Kidney tubule cell (primary cell): ENCODE measurements at regions not wholly inside any gene's neighbourhood (a gene's known extent, or its start where the extent isn't known, plus 50 kb on each side); places are given as distances from the start of the nearest gene placed in this dataset.
A peak's percentile ranks its signal among the peaks of the same experiment; 100 is the strongest.

Experiments used
- DNase-seq: peaks from one replicate; pipeline ENCODE4 v3.0.0-alpha.2; 2018; ENCODE audit warnings: low spot score

DNA sequence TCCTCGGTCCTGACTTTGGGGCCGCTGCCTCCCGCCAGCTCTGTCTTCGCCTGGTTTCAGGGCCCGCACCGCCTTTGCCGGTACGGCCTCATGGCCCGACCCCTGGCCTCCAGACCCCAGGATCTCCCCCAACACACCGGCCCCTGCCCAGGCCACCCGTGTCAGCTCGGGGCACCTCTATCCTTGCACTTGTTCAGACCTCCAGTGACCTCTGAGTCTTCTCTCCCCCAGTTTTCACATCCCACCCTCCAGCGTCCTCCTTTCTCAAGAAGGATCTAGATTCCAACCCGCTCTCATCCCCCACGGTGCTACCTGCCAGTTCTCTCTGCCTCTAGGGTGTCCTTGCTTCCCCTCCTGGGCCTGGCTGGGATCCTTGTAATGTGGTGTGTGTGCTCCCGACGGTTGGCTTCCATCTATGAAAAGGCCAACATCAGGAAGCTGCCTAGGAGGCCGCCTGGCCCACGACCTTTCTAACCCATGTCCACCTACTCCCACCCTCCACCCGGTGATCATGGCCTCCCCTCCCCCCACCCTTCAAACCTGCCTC, 61.1 kb downstream of the SPATA31C2 start:
- DNase-seq = no peak

GRCh38 chr9:88076286-88077070, 61.8 kb downstream of the SPATA31C2 start:
- DNase-seq = peak; percentile 96

DNA sequence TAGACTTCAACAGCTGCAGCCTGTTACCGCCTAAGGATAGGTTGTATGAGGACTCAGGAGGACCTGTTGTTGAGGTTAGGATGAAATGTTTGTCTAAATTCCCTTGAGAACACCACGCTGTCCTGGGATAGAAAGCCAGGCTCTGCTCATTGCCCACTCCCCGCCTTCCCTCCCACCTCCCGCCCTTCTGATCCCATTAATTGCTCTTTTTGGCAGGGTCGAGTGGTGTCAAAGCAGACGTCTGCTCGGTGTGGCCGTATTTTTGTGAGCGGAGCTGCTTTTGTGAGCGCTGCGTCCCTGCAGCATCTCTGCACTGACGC, 62.3 kb downstream of the SPATA31C2 start:
- DNase-seq = no peak

DNA sequence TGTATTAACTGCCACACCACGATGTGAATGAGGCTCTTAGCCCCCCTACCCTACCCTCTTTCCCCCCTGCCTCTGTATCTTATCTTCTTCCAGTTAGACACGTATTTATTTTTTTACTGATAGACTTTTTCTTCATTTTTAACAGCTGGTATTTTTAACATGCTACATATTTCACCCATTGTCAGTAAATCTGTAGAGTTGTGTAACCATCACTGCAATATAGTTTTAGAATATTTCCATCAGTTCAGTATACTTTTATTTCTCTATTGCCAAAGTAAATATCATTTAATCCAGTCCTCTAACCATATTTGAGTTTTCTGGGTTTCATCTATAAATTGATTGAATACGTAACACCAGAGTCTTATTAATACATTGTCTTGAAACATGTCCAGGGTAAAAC, 62.8 kb downstream of the SPATA31C2 start:
- DNase-seq = no peak

- no peak for DNase-seq
Observed at GRCh38 chr9:88074931-88075330, 63.3 kb downstream of the SPATA31C2 start.

- no peak for DNase-seq
Observed at GRCh38 chr9:88072831-88073375, 65.4 kb downstream of the SPATA31C2 start.

DNA sequence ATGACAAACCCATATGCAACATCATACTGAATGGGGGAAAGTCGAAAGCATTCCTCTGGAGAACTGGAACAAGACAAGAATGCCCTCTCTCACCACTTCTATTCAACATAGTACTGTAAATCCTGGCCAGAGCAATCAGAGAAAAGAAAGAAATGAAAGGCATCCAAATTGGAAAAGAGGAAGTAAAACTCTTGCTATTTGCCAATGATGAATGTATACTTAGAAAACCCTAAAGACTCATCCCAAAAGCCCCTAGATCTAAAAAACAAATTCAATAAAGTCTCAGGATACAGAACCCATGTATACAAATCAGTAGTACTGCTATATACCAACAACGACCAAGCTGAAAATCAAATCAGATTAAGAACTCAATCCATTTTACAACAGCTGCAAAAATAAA, 66.9 kb downstream of the SPATA31C2 start:
- DNase-seq = no peak

DNA sequence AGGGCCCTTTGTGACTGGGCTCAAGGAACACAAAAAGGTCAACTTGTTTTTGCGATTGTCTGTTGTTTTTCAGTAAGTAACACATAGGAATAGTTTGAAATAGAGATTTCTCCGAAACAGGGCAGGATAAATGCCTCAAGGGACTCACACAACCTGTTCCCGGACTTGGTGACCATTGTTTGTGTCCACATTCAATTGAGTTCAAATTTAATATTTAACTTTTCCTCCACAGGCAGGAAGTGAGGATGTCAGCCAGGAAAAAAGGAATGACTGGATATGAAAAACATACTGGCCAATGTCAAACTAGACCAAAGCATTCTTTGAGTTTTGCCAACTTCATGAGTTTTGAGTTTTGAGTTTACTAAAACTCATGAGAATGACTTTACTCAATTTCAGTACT, 72.7 kb downstream of the SPATA31C2 start:
- DNase-seq = peak; percentile 65

GRCh38 chr9:88064554-88064953, 73.7 kb downstream of the SPATA31C2 start:
- no peak for DNase-seq

DNA sequence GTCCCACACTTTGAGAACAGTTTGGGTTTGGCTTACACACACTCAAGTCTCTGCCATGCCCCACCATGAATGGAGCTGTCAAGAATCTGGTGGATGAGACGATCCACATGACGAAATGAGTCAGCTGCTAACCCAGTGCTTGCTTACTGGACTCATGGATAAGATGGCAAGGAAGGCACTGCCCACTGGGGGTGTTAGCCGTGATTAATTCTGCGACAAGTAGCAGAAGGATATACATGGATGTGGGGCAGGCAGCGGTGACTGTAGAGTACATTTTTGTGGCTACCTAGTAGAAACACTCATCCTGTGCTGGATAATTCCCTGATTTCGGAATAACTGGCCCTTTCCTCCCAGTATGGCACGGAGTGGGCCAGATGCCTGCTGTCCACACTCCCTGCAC, 77.5 kb downstream of the SPATA31C2 start:
- DNase-seq = peak; percentile 29

DNA sequence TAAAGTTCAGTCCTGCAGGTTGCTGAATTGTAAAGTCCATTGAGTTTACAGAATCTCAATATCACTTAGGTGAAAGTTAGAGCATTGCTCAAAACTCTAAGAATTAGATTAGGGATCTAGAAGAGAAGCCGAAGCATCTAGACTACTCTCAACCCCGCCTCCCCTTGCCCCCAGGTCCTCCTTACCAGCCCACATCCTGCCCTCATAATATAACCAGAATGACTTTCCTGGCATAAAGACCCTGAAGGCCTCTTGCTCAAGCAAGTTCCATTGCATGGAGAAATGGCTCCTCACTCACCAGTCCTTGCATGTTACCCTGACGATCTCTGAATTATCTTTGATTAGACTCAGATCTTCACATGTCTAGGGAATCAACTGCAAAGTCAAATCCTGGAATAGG, 78.8 kb downstream of the SPATA31C2 start:
- DNase-seq = no peak

DNA sequence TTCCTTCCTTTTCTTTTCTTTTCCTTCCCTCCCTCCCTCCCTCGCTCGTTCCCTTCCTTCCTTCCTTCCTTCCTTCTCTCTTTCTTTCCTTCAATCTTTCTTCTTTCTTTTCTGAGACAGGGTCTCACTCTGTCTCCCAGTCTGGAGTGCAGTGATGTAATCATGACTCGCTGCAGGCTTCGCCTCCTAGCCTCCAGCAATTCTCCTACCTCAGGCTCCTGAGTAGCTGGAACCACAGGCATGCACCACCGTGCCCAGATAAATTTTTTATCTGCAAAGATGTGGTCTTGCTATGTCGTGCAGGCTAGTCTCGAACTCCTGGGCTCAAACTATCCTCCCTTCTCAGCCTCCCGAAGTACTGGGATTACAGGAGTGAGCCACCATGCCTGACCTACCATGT, 81.4 kb downstream of the SPATA31C2 start:
- peak; percentile 83 for DNase-seq

- DNase-seq = no peak
Observed at GRCh38 chr9:88053856-88054501, 79.6 kb upstream of the CDK20 start.

GRCh38 chr9:88052321-88052965, 78.1 kb upstream of the CDK20 start:
- no peak for DNase-seq

GRCh38 chr9:88051138-88051537, 76.8 kb upstream of the CDK20 start:
- DNase-seq = no peak

GRCh38 chr9:88049677-88050307, 75.5 kb upstream of the CDK20 start:
- DNase-seq = no peak

GRCh38 chr9:88046542-88046941, 72.2 kb upstream of the CDK20 start:
- DNase-seq = no peak

- no peak for DNase-seq
Observed at GRCh38 chr9:88045686-88046085, 71.4 kb upstream of the CDK20 start.

DNA sequence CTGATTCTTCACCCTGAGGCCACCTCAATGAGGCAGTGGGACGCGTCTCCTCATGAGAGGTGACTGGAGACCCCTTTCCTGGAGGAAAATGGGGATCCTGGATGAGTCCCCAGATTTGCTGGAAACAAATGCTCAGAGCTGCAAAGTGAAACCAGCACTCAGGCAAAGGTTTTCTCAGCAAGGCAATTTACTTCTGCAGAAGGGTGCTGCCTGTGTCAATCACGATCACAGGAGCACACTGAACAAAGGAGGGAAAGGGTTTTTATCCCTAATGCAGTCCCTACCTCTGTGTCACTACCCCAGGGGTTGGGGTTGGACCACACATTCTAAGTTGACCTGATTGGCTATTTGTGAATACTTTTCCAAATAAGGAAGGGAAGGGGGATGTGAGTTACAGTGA, 69.9 kb upstream of the CDK20 start:
- DNase-seq = no peak

DNA sequence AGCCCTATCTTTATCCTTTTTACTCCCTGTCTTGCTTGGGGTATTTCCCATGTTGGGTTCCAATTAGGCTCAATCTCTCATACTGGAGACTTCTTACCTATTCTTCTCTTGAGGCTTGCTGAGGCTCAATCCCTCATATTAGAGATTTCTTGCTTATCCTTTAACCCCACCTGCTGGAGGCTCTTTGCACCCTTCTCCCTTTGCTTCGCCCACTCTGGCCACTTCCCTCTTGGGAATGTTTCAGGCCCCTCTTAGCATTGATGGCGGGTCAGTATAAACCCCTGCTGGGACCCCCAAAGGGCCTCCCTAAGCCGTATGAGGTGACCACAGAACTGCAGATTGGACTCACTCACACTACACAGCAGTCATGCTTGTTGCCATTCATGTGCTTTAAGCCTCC, 69.3 kb upstream of the CDK20 start:
- no peak for DNase-seq

GRCh38 chr9:88041447-88041846, 67.1 kb upstream of the CDK20 start:
- DNase-seq = no peak

GRCh38 chr9:88037285-88037845, 63.0 kb upstream of the CDK20 start:
- DNase-seq = no peak
